ENCODE measurements at regions not wholly inside any gene's neighbourhood (a gene's known extent, or its start where the extent isn't known, plus 50 kb on each side); places are given as distances from the start of the nearest gene placed in this dataset.

DNA sequence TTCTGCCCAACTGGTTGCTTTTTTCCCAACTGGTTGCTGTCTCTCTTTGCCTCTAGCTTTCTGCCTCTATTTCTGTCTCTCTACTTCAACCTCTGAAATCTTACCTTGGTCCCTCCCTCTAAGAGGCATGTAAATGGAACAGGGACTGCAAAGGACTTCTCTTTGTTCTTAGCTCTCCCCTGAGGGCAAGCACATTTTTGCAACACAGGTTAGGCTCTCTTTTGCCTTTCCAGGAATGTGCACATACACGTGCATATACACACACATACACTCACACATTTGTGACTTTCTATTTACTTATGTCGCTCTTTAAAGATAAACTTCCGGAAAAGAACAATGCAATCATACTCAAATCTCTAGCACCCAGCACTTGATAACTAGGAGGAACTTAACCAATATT is 262.6 kb upstream of the DDX18 start:
- no peaks in the 10 kb centered on the region for H3K4me1 ChIP-seq (ENCODE audit: insufficient read depth, low read length)

GRCh38 chr2:117553448-117553847 is 261.0 kb upstream of the DDX18 start:
- no peak for DNase-seq (ENCODE audit: insufficient read length, low spot score, missing footprints)
- Histone ChIP-seq H3K36me3 (ENCODE audit: insufficient read depth, low read length) (no peaks in the 10 kb centered on the region), H3K4me2 (ENCODE audit: insufficient read depth, low read length) (no peak overlapping the region), H3K4me1 (ENCODE audit: insufficient read depth, low read length) (no peaks in the 10 kb centered on the region), H3K27me3 (ENCODE audit: insufficient read depth, low read length) (no peaks in the 10 kb centered on the region), H3K4me3 (ENCODE audit: insufficient read depth, low read length) (no peak overlapping the region), H3K79me2 (ENCODE audit: insufficient read depth, low read length) (no peaks in the 10 kb centered on the region), H4K20me1 (ENCODE audit: insufficient read depth, low read length) (no peaks in the 10 kb centered on the region), H3K27ac (ENCODE audit: low read depth, low read length) (no peak overlapping the region), H3K9me3 (ENCODE audit: low read depth, low read length) (no peaks in the 10 kb centered on the region), H2AFZ (ENCODE audit: low read length) (no peak overlapping the region)
- no peak for TF ChIP-seq CTCF (IDR thresholded peaks at IDR 0.05; ENCODE audit: extremely low read depth, low read depth, low read length)

More for the DNA sequence above, 262.6 kb upstream of the DDX18 start:
- no peaks in the 10 kb centered on the region for H3K27me3 ChIP-seq (ENCODE audit: insufficient read depth, low read length)
- H3K4me3 ChIP-seq (ENCODE audit: insufficient read depth, low read length) = no peak overlapping the region
- no peak overlapping the region for H2AFZ ChIP-seq (ENCODE audit: low read length)
- no peak overlapping the region for H3K27ac ChIP-seq (ENCODE audit: low read depth, low read length)
- no peaks in the 10 kb centered on the region for H4K20me1 ChIP-seq (ENCODE audit: insufficient read depth, low read length)
- no peaks in the 10 kb centered on the region for H3K9me3 ChIP-seq (ENCODE audit: low read depth, low read length)
- H3K36me3 ChIP-seq (ENCODE audit: insufficient read depth, low read length) = no peaks in the 10 kb centered on the region
- no peaks in the 10 kb centered on the region for H3K79me2 ChIP-seq (ENCODE audit: insufficient read depth, low read length)
- H3K4me2 ChIP-seq (ENCODE audit: insufficient read depth, low read length) = no peak overlapping the region
- no peak for TF ChIP-seq CTCF (IDR thresholded peaks at IDR 0.05; ENCODE audit: extremely low read depth, low read depth, low read length)
- DNase-seq (ENCODE audit: insufficient read length, low spot score, missing footprints) = no peak

DNA sequence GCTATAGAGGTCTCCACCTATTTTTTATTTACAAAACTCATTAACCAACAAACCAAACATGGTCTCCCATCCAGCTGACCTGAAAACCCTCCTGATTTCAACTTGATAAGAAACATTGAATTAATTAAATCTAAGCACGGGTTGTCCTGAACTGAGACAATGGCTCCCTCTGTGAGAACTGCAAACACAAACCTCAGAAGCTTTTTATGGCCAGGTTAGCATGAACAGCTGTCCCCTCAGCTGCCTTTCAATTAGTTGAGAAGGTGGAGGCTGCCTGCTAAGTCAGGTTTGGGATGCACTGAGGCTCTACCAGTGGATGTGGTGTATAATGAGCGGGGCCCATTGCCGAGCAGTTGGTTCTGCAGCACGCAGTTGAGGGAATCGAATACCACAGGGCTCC is 258.5 kb upstream of the DDX18 start:
- H3K27me3 ChIP-seq (ENCODE audit: insufficient read depth, low read length) = no peaks in the 10 kb centered on the region
- H3K36me3 ChIP-seq (ENCODE audit: insufficient read depth, low read length) = no peaks in the 10 kb centered on the region
- no peaks in the 10 kb centered on the region for H3K4me1 ChIP-seq (ENCODE audit: insufficient read depth, low read length)
- no peak for TF ChIP-seq CTCF (IDR thresholded peaks at IDR 0.05; ENCODE audit: extremely low read depth, low read depth, low read length)
- no peak overlapping the region for H3K4me3 ChIP-seq (ENCODE audit: insufficient read depth, low read length)
- H3K9me3 ChIP-seq (ENCODE audit: low read depth, low read length) = no peaks in the 10 kb centered on the region
- no peak for DNase-seq (ENCODE audit: insufficient read length, low spot score, missing footprints)
- no peaks in the 10 kb centered on the region for H4K20me1 ChIP-seq (ENCODE audit: insufficient read depth, low read length)
- H2AFZ ChIP-seq (ENCODE audit: low read length) = no peak overlapping the region
- H3K4me2 ChIP-seq (ENCODE audit: insufficient read depth, low read length) = no peak overlapping the region
- no peaks in the 10 kb centered on the region for H3K79me2 ChIP-seq (ENCODE audit: insufficient read depth, low read length)
- no peak overlapping the region for H3K27ac ChIP-seq (ENCODE audit: low read depth, low read length)

GRCh38 chr2:117557626-117558025 is 256.9 kb upstream of the DDX18 start:
- no peaks in the 10 kb centered on the region for H3K9me3 ChIP-seq (ENCODE audit: low read depth, low read length)
- no peaks in the 10 kb centered on the region for H3K79me2 ChIP-seq (ENCODE audit: insufficient read depth, low read length)
- H3K27me3 ChIP-seq (ENCODE audit: insufficient read depth, low read length) = no peaks in the 10 kb centered on the region
- H3K27ac ChIP-seq (ENCODE audit: low read depth, low read length) = no peak overlapping the region
- no peaks in the 10 kb centered on the region for H3K36me3 ChIP-seq (ENCODE audit: insufficient read depth, low read length)
- no peak for DNase-seq (ENCODE audit: insufficient read length, low spot score, missing footprints)
- no peak for TF ChIP-seq CTCF (IDR thresholded peaks at IDR 0.05; ENCODE audit: extremely low read depth, low read depth, low read length)
- no peaks in the 10 kb centered on the region for H4K20me1 ChIP-seq (ENCODE audit: insufficient read depth, low read length)
- H3K4me1 ChIP-seq (ENCODE audit: insufficient read depth, low read length) = no peaks in the 10 kb centered on the region
- no peak overlapping the region for H2AFZ ChIP-seq (ENCODE audit: low read length)
- H3K4me3 ChIP-seq (ENCODE audit: insufficient read depth, low read length) = no peak overlapping the region
- H3K4me2 ChIP-seq (ENCODE audit: insufficient read depth, low read length) = no peak overlapping the region

All from osteoblast (primary cell).